GM18868 (cell line): ENCODE measurements at regions not wholly inside any gene's neighbourhood (a gene's known extent, or its start where the extent isn't known, plus 50 kb on each side); places are given as distances from the start of the nearest gene placed in this dataset.
"Not testable (repeated sequence)": the region's sequence is repeated elsewhere in the genome, so short reads cannot be mapped to it uniquely, and the experiment has no call there.

Source experiments
- ATAC-seq: cut with Tn5 transposase; IDR thresholded peaks from one replicate; pipeline ENCODE4 v1.9.1; 2021; ENCODE audit warnings: mild to moderate bottlenecking, moderate library complexity; ENCODE audit not compliant: unreplicated experiment

DNA sequence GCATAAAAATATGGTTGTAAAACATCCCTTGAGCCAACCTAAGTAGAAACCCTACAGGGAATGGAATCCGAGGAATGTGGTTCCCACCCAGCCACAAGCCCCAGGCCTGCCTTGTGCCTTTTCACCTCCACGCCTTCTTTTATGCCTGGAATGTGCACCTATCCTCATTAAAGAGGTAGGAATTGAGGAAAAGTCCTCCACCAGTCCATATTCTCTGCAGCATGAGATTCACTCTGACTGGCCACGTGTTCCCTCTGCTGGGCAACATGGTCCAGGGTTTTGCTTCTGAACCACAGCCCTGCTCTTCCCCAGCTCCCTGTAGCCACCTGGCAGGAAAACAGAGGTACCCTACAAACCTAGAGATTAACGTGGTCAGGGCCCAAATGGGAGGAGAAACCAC is 787.9 kb upstream of the RAB6C start:
- ATAC-seq, result no peak

DNA sequence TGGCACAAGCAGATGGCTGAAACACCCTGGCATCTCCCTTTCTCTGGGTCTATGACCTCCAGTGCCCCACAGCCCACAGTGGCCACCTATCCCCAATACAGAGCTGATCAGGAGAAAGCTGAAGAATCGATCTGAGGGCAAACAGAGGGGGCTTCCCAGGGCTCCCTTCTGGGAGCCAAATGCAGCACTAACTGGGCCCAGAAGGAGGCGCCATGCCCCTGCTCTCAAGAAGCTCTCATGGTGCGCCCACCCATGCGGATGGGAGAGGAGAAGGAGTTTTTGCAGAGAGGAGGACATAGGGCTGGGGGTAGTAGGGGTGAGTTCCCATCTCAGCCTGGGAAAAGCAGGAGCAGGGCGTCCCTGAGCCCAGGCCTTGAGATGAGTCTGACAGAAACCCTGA is 787.3 kb upstream of the RAB6C start:
- no peak for ATAC-seq

DNA sequence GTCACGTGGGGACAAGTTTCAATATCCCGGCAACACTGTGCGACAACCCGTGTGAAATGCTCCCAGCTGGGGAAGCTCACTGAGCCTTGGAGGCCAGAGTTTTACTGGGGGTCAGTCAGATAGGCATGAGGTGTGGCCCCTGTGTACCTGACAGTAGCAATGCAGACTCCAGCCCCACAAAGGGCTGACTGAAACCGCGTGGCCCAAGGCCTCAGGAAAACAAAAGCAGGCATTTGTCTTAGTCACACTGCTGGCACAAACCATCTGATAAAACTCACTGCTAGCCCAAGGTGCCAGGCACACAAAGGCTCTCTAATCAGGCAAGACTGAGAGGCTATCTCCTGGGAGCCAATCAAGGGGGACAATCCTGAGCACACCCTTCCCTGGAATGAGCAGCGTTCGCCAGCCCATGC is 786.6 kb upstream of the RAB6C start:
- ATAC-seq, result no peak

DNA sequence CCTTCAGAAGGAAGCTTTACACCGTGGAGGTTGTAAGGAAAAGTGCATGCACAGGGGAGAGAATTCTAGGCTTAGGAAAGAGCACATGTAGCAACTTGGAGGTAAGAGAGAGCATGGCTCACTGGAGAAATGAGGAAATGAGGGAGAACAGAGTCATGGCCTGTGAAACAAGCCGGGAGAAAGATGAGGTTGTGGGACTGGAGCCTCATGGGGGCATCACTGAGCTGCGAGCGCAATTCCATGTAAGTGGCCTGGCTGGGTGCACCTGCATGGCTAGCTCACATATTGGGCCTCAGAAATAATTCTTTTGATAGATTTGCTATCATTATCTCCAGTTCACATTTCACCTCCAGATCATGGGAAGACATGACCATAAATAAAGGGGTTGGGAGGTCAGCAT is 785.5 kb upstream of the RAB6C start:
- no peak for ATAC-seq

DNA sequence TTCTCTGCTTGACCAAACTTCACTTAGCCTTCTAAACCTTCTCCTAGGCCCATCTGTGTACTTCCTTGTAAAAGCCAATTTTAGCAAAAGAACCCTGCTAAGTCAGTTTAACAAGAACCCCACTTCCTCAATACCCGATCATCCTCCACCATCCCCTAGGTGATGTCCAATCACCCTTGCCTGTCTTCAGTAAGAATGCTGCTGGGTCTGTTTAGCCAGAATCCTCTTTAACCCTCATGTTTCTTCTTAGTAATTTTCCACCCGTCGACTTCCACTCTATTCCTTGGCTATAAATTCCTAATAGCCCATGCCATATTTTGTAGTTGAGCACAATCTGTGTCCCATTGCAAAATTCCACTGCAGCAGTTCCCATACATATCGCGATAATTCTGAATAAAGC is 780.0 kb upstream of the RAB6C start:
- ATAC-seq, result no peak

DNA sequence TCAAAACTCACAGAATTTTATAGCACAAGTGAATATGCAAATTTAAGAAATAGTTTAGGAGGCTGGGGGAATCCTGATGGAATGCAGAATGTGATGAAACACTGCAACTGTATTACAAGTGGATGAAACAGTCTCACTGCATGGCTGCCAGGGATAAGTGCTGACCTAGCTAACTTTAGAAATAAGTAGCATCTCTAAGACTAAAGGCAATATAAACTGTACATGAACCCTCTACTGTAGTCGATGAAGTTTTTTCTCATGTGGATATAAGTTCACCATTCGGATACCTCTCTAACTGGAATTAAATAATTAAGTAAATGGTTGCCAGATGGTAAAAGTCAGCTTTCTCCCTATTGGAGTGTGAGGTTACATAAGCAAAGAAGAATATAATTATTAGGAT is 777.8 kb upstream of the RAB6C start:
- no peak for ATAC-seq

DNA sequence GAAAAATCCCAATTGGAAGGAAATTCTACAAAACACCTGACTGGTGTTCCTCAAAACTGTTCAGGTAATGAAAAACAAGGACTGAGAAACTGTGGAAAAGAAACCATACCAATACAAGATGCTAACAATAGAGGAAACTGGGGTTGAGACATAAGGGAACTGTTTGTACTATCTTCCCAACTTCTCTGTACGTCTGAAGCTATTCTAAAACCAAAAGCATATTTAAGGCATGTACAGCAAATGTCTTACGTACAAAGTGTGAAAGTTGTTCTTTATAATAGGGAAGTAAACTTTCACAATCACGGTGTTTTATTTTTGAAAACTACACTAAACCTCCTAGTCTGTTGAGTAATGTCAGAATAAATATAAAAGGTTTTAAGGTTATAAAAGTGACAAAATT is 776.1 kb upstream of the RAB6C start:
- ATAC-seq, result no peak

DNA sequence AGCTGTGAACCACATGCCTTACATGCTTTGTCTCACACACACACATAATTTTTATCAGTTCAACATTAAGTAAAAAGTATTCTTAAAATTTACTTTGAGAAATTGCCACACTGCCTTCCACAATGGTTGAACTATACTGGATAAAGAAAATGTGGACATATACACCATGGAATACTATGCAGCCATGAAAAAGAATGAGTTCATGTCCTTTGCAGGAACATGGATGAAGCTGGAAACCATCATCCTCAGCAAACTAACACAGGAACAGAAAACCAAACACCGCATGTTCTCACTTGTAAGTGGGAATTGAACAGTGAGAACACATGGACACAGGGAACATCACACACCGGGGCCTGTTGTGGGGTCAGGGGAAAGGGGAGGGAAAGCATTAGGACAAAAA is 774.9 kb upstream of the RAB6C start:
- not testable (repeated sequence) for ATAC-seq

DNA sequence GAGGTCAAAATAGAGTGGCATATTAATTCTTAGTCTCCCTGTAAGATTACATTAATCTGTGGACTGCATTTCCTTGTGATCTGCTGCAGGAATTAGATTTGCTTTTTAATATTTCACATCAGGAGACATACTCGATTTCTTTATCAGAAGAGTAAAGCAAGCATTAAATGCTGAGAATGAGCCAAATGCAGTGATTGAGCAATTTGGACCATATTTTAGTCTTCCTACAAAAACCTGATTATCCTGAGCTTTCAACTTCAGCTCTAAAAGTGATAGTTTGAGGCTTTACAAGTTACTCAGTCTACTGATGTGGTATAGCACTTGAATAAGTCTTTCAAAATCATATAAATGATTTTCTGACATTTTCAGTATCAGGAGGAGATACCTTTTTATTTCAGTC is 774.3 kb upstream of the RAB6C start:
- ATAC-seq, result no peak

DNA sequence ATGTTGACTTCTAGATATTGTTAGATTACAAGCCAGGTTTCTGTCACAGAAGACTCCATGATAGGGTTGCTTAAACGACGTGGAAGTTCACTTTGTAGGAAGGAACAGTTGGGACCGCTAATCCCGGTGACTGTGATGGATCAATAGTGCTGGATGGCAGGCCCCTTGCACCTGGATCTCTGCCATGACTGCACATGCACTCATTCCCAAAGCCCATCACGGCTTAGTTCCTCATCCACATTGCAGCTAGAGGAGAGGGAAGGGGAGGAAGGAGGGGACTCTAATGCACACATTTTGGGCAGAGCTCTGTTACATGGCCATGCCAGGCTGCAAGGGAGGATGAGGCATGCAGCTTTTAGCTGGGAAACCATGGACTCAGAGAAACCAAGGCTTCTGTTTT is 773.7 kb upstream of the RAB6C start:
- ATAC-seq, result no peak

DNA sequence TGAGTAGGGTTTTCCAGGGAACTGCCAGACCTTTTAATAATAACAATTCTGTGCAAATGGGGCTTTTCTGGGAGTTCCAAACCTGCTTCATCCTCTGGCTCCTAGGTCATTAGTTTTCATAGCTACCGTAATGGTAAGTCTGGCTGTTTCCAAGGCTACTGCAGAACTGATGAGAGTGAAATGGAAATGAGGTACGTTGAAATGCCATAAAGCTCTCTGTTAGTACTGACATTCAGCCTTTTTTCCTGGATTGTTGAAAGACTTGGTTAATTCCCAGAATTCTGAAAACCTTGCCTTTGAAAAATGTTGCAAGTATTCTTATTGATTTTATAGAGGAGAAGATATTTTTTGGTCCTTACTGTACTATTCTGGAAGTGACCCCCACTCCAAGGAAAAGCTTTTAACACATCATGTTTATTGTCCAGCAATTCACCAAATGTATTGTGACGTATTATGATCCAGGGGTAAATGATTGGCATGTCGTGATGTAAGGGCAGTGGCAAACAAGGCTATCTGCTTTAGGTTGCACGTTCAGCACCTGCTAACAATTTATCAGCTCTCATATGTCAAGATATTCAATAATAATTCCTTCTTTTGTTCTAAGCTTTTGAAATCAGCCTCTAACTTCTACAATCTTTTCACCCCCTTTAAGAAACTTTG is 767.0 kb upstream of the RAB6C start:
- no peak for ATAC-seq

DNA sequence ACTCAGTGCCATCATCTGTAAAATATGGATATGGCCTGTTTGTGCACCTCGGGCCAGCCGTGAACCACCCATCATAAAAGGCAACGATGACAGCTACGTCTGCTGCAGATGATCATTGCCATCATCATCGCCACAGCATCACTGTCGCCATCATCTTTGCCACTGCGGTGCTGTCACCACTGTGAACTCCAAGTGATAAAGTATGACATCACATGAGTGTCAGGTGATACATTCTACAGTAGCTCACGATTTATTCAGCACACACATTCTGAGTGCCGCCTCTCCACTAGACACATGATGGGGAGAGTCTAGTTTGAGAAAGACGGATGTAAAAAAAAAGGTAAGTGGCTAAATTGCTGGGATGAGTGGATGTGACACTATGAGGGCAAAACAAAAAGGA is 755.4 kb upstream of the RAB6C start:
- ATAC-seq, result no peak

DNA sequence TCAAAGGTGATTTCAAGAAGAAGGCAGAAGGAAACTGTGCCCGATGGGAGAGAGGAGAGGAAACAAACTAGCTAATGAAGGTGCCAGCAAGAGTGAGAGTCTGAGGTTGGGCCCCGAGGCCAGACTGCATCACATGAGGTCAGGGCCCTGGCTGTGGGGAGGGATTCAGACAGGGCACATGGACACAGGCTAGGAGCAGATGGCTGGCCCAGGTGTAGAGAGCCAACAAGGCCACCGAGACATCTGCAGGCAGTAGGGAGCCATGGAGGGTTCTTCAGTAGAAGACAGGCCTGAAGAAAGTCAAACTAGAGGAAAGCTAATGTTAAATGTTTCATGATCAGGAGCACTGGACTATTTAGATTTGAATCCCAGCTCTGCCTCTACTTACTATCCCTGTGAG is 755.0 kb upstream of the RAB6C start:
- no peak for ATAC-seq

DNA sequence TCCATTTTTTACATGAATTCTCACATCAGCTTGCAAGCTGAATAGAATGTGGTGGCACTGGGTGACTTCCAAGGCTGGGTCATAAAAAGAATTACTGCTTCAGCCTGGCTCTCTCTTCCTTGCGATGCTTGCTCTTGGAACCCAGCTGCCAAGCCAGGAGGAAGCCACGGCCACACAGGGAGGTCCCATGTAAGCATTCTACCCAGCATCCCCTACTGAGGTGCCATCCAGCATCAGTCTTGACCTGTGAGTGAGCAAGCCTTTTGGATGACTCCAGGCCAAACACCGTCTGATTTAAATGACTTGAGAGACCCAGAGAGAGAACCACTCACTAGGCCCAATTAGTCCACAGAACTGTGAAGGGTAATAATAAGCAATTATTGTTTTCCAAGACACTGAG is 750.3 kb upstream of the RAB6C start:
- ATAC-seq, result no peak

DNA sequence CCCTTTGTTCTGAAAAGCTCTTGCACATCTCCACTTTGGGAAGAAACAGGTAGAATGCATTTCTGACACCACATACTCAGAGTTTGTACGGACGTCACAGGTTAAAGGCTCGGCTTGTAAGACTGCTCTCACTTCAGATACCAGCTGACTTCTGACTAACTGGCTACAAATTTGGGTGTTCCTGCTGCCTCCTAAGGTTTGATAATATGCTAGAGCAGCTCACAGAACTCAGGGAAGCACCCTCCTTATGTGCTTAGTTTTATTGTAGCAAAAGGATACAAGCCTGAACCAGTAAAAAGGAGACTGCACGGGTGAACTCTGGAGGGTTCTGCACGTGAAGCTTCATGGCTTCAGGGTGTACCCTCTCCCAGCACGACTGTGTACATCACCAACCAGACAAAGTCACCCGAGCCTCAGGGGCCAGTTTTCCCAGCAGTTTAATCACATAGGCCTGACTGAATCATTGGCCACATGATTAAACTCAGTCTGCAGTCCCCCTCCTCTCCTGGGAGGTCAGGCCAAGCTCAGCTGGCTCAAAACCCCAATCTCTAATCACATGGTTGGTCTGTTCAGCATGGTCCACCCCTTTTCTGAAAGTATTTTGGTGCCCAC is 749.5 kb upstream of the RAB6C start:
- no peak for ATAC-seq

DNA sequence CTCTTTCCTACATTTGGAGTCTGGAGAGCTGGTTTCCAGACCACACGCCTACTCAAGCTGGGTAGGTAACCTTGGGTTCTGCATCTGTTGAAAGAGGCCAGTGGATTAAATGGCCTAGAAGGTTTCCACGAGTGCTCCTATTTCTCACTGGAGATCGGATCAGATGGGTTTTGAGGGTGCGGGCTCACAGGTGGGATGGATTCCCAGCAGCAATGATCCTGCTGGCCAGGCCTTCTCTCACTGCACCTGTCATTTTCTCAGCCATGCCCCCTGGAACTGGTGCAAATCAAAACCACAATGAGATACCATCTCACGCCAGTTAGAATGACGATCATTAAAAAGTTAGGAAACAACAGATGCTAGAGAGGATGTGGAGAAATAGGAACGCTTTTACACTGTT is 747.5 kb upstream of the RAB6C start:
- ATAC-seq, result no peak

DNA sequence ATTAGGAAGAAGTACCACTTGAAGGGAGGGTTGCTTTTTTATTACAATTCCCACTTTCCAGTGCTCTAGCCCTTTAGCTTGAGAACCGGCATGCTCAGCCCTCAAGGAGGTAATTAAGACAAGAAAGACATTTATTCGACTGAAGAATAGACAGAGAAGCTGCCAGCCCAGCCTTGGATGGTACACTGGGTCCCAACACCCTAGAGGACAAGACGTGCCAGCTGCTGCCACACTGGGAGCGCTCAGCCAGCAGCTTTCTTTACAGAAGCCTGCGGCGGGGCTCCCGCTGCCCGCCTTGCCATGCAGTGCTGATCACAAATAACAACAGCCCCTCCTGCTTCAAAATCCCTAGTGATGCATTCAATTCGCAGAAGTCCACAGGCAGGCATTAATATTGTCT is 746.3 kb upstream of the RAB6C start:
- no peak for ATAC-seq

DNA sequence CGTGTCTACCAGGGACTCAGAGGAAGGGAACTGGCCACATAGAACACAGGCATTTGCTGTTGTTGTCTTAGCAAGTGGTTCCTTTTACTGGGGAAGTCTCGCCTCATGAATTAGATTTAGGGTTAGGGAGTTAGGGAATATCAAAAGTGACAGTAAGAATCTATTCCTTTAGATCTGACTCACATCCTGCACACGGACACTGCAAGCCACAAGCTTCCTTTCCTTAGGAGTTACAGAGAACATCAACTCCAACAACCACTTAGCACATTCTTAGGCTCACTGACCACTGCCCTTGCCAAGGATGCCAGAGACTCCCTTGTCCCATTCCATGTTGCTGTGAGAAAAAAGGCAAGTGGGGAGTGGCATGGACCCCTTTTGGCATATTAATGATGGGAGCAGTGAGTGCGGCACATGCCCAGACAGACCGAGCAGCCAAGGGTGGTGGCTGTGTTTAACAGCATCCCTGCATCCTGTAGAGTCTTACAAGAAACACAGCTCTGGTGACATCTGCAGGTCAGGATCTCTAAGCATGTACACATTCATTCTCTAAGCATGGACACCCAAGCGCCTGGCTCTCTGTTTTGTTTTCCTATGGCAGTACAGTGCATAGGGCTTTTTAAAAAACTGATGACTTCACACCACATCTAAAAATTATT is 745.6 kb upstream of the RAB6C start:
- no peak for ATAC-seq

DNA sequence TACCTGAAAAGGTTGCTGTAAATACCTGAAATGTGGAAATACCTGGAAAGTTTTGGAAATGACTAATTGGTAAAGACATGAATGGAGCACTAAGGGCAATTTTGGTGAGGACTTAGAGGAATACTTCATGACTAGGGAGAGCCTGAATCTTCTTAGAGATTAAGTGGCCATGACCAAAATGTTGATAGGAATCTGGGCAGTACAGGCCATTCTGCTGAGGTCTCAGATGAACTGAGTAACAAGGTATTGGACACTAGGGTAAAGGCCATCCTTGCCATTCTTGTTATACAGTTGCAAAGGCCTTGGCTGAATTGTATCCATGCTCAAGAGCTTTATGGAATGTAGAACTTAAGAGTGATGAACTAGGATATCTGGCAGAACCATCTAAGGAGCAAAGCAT is 742.9 kb upstream of the RAB6C start:
- ATAC-seq, result no peak

DNA sequence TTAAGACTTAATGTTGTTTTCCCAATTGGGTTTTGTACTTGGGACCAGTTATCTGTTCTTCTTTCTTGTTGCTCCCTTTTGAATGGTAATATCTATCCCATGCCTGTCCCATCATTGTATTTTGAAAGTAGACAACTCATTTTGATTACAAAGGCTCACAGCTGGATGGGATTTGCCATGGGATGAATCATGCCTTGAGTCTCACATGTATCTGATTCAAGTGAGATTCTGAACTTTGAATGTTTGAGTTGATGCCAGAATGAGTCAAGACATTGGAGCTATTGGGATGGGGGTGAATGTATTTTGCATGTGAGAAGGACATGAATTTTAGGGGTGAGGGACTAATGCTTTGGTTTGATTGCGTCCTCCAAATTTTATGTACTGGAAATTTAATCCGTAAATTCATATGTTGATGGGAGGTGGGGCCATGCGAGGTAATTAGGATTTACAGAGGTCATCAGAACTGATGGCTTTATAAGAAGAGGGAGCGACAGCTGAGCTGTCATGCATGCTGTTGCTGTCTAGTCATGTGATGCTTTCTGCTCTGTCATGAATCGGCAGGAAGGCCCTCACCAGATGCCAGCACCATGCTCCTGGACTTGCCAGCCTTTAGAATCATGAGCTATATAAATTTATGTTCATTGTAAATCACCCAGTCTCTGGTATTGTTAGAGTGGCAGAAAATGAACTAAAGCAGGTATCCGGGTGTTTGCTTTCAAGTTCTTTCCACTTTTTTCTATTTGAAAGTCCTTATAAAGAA is 741.3 kb upstream of the RAB6C start:
- no peak for ATAC-seq

DNA sequence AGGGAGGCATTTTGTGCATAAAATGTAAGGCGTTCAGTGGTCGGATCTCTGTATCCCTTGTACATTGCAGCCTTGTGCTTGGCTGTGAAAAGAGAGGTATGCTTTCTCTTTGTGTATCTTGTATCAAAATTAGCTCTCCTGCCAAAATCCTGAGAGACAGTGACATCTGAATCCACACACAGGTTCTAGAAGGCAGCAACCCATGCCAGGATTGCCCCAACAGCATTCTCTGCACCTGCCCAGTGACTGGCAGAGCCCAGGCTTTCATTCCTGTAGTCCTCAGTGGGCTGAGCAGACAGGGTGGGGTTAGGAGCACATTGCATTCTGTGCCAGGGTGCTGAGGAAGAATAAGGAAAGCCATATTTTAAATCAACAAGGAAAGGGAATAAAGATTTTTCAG is 740.3 kb upstream of the RAB6C start:
- ATAC-seq, result no peak

DNA sequence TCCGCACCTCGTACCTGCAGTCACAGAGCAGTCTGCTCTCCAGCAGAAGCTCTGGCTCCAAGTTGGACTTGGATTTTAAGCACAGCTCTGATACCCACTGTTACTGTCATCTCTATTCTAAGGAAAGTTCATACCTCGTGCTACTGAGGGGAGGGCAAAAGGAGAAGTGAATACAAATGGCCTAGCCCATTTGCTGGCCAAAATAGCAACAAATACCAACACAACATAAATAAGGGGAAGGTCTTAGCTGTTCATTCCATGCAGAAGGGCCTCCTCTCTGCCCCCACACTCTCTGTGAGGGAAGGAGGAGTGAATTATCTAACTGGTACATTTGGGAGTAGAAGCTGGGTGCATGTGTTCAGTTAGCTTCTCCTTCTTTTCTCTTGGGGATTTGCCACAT is 739.4 kb upstream of the RAB6C start:
- no peak for ATAC-seq
